ENCODE measurements at regions not wholly inside any gene's neighbourhood (a gene's known extent, or its start where the extent isn't known, plus 50 kb on each side); places are given as distances from the start of the nearest gene placed in this dataset.
A peak's percentile ranks its signal among the peaks of the same experiment; 100 is the strongest.

DNA sequence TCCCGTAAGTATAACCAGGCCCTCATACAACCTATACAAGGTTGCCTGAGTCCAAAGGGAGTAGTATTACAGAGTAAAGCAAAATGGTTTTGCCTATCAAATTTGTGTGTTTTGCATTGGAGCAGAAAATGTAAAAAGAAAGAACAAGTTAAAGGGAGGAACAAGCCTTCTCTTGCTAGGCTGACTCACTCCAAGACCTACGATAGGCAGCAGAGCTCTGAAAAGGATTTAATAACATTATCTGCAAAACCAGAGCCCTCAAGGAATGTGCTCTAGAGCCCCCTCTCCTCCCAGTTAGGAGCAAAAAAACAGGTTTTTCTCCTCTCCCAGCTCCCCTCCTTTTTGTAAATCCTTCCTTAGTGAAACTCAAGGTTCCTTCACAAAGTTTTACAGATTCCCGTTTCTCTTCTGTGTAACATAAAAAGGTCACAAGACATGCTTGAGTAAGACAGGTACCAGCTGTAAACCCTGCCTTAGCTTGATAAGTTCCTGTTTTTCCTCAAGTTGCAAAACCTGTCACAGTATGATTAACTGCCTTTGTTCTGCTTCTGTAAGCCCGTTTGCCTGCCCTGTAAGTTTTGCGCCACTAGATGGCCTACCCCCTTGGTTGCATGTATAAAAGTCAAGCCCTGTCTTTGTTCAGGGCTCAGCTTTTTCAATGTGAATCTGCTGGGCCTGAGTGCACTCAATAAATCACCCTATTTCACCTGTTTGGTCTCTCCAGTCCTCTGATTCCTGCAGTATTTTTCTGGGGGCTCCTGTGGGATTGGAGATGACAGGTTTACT, 498.2 kb downstream of the KCNA4 start:
- H3K9me3 ChIP-seq (ENCODE audit: control insufficient read depth in 1 of 2, insufficient read depth in 1 of 2, low read depth in 1 of 2, low read length in 2 of 2), result no peaks in the 10 kb centered on the region
- no peaks in the 10 kb centered on the region for H3K36me3 ChIP-seq (ENCODE audit: control insufficient read depth in 1 of 2, insufficient read depth in 2 of 2, low read length in 2 of 2)
- H3K4me1 ChIP-seq (ENCODE audit: control insufficient read depth in 1 of 2, insufficient read depth in 2 of 2, low read length in 2 of 2), result no peaks in the 10 kb centered on the region
- DNase-seq (ENCODE audit: low read depth, low spot score), result no peak
- no peak overlapping the region for H2AFZ ChIP-seq (ENCODE audit: low read depth, low read length, poor library complexity, severe bottlenecking)
- intact Hi-C loops (cut with micrococcal nuclease), result no loop called here
- H4K20me1 ChIP-seq (ENCODE audit: insufficient read depth), result no peaks in the 10 kb centered on the region
- ChIA-PET POLR2A (no interaction called here), RAD21 (ENCODE audit: low non-redundant PET in 1 of 2, low total read pairs in 2 of 2, uncharacterized antibody in 2 of 2, unreplicated experiment in 2 of 2) (no interaction called here), CTCF (no interaction called here)
- H3K27ac ChIP-seq (ENCODE audit: low read depth, low read length), result no peak overlapping the region
- no TSS peak for BruUV-seq (replicated peaks)
- H3K4me3 ChIP-seq (replicated peaks in 1 of 2; ENCODE audit: low read depth in 1 of 2, low read length in 2 of 2), result no peak overlapping the region
- H3K27me3 ChIP-seq (ENCODE audit: insufficient read depth, low read length), result no peaks in the 10 kb centered on the region
- H3K9me2 ChIP-seq (ENCODE audit: insufficient read depth), result no peaks in the 10 kb centered on the region
- TF ChIP-seq, protein P1, sequence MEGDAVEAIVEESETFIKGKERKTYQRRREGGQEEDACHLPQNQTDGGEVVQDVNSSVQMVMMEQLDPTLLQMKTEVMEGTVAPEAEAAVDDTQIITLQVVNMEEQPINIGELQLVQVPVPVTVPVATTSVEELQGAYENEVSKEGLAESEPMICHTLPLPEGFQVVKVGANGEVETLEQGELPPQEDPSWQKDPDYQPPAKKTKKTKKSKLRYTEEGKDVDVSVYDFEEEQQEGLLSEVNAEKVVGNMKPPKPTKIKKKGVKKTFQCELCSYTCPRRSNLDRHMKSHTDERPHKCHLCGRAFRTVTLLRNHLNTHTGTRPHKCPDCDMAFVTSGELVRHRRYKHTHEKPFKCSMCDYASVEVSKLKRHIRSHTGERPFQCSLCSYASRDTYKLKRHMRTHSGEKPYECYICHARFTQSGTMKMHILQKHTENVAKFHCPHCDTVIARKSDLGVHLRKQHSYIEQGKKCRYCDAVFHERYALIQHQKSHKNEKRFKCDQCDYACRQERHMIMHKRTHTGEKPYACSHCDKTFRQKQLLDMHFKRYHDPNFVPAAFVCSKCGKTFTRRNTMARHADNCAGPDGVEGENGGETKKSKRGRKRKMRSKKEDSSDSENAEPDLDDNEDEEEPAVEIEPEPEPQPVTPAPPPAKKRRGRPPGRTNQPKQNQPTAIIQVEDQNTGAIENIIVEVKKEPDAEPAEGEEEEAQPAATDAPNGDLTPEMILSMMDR (IDR thresholded peaks at IDR 0.05 in 2 of 3, conservative IDR thresholded peaks at IDR 0.05 in 1 of 3; ENCODE audit: borderline replicate concordance in 1 of 3, insufficient read depth in 1 of 3, low read depth in 2 of 3, low read length in 2 of 3), result peak in 2 of 3 experiments; percentile 3 to 32; a peak in 2 of 6 replicates
- TF ChIP-seq, protein P2, sequence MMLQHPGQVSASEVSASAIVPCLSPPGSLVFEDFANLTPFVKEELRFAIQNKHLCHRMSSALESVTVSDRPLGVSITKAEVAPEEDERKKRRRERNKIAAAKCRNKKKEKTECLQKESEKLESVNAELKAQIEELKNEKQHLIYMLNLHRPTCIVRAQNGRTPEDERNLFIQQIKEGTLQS (IDR thresholded peaks at IDR 0.05), result no peak
- ATAC-seq, result no peak
- H3K4me2 ChIP-seq (ENCODE audit: low read length), result no peak overlapping the region
- no peaks in the 10 kb centered on the region for H3K79me2 ChIP-seq (ENCODE audit: insufficient read depth, low read length)
- no peak overlapping the region for H3K9ac ChIP-seq (ENCODE audit: low read length)

DNA sequence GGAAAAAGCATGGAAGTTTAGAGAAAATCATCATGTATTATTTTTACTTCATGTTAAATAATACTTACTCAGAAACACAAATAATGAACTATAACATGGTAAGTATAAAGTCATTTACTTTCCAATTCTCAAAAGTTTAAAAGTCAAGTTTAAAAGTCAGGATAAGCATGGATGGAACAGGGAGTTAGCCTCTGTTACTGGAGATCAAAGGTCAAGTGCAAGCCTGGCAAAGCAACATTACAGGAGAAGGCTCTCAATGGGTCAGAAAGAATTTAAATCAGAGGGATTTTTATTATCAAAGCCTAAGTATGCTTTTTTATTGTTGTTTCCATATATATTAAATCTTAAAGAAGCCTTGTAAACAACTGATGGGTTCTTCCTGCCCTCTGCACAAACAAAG, 505.4 kb downstream of the KCNA4 start:
- no TSS peak for BruUV-seq (replicated peaks)
- Histone ChIP-seq H4K20me1 (ENCODE audit: insufficient read depth) (no peaks in the 10 kb centered on the region), H3K79me2 (ENCODE audit: insufficient read depth, low read length) (no peaks in the 10 kb centered on the region), H3K9me3 (ENCODE audit: control insufficient read depth in 1 of 2, insufficient read depth in 1 of 2, low read depth in 1 of 2, low read length in 2 of 2) (no peaks in the 10 kb centered on the region), H3K9ac (ENCODE audit: low read length) (no peak overlapping the region), H3K4me2 (ENCODE audit: low read length) (no peak overlapping the region), H3K27ac (ENCODE audit: low read depth, low read length) (no peak overlapping the region), H3K4me1 (ENCODE audit: control insufficient read depth in 1 of 2, insufficient read depth in 2 of 2, low read length in 2 of 2) (no peaks in the 10 kb centered on the region), H3K27me3 (ENCODE audit: insufficient read depth, low read length) (no peaks in the 10 kb centered on the region), H3K9me2 (ENCODE audit: insufficient read depth) (no peaks in the 10 kb centered on the region; the same call in 1 of the 2 replicates), H2AFZ (ENCODE audit: low read depth, low read length, poor library complexity, severe bottlenecking) (no peak overlapping the region), H3K36me3 (ENCODE audit: control insufficient read depth in 1 of 2, insufficient read depth in 2 of 2, low read length in 2 of 2) (no peaks in the 10 kb centered on the region), H3K4me3 (replicated peaks in 1 of 2; ENCODE audit: low read depth in 1 of 2, low read length in 2 of 2) (no peak overlapping the region)
- no peak for ATAC-seq
- CTCF ChIA-PET, result no interaction called here
- DNase-seq (ENCODE audit: low read depth, low spot score), result no peak
- RAD21 ChIA-PET (ENCODE audit: low non-redundant PET in 1 of 2, low total read pairs in 2 of 2, uncharacterized antibody in 2 of 2, unreplicated experiment in 2 of 2), result no interaction called here
- POLR2A ChIA-PET, result no interaction called here
- intact Hi-C loops (cut with micrococcal nuclease), result no loop called here
- no peak for TF ChIP-seq YY1 (IDR thresholded peaks at IDR 0.05; ENCODE audit: extremely low read depth, insufficient replicate concordance, low read depth, low read length)
- no peak for TF ChIP-seq POLR2A (IDR thresholded peaks at IDR 0.05; ENCODE audit: borderline replicate concordance, extremely low read depth, insufficient read depth, insufficient read length)
- TF ChIP-seq CBX3 (IDR thresholded peaks at IDR 0.05; ENCODE audit: low read depth), result no peak
- no peak for TF ChIP-seq SP1 (IDR thresholded peaks at IDR 0.05; ENCODE audit: low read depth)
- no peak for TF ChIP-seq TCF7L2 (IDR thresholded peaks at IDR 0.05; ENCODE audit: borderline replicate concordance, extremely low read depth, insufficient read depth, insufficient read length)
- TF ChIP-seq ZNF274 (IDR thresholded peaks at IDR 0.05; ENCODE audit: low read depth, low read length), result no peak
- TF ChIP-seq, protein P3, sequence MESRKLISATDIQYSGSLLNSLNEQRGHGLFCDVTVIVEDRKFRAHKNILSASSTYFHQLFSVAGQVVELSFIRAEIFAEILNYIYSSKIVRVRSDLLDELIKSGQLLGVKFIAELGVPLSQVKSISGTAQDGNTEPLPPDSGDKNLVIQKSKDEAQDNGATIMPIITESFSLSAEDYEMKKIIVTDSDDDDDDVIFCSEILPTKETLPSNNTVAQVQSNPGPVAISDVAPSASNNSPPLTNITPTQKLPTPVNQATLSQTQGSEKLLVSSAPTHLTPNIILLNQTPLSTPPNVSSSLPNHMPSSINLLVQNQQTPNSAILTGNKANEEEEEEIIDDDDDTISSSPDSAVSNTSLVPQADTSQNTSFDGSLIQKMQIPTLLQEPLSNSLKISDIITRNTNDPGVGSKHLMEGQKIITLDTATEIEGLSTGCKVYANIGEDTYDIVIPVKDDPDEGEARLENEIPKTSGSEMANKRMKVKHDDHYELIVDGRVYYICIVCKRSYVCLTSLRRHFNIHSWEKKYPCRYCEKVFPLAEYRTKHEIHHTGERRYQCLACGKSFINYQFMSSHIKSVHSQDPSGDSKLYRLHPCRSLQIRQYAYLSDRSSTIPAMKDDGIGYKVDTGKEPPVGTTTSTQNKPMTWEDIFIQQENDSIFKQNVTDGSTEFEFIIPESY (IDR thresholded peaks at IDR 0.05; ENCODE audit: extremely low read depth, insufficient replicate concordance, low read length), result no peak
- TF ChIP-seq, protein P4, sequence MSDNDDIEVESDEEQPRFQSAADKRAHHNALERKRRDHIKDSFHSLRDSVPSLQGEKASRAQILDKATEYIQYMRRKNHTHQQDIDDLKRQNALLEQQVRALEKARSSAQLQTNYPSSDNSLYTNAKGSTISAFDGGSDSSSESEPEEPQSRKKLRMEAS (IDR thresholded peaks at IDR 0.05), result no peak
- no peak for TF ChIP-seq EZH2phosphoT487 (IDR thresholded peaks at IDR 0.05; ENCODE audit: borderline replicate concordance)
- TF ChIP-seq FOSL1 (IDR thresholded peaks at IDR 0.05; ENCODE audit: low read depth), result no peak
- no peak for TF ChIP-seq ELF1 (IDR thresholded peaks at IDR 0.05; ENCODE audit: borderline replicate concordance, low read depth)
- no peak for TF ChIP-seq SRF (IDR thresholded peaks at IDR 0.05; ENCODE audit: low read depth)
